Hepatocyte (in vitro differentiated cells): ENCODE measurements at regions not wholly inside any gene's neighbourhood (a gene's known extent, or its start where the extent isn't known, plus 50 kb on each side); places are given as distances from the start of the nearest gene placed in this dataset.

Experiments
- DNase-seq: peaks from one replicate; pipeline ENCODE4 v3.0.0-alpha.2; 2016; ENCODE audit warnings: low spot score
- H2AFZ ChIP-seq: fragments of 200-600 bp; sonication (generic); 2 replicates; pipeline ENCODE4 v1.6.0; 2016; ENCODE audit warnings: antibody characterized with exemption, mild to moderate bottlenecking
- H3K27ac ChIP-seq: fragments of 200-600 bp; sonication (generic); 2 replicates; pipeline ENCODE4 v1.5.1; 2016; ENCODE audit warnings: mild to moderate bottlenecking
- H3K27me3 ChIP-seq: fragments of 200-600 bp; sonication (generic); 2 replicates; pipeline ENCODE4 v1.6.1; 2016
- H3K36me3 ChIP-seq: fragments of 200-600 bp; sonication (generic); replicated peaks from 2 replicates; pipeline ENCODE4 v1.5.1; 2016; ENCODE audit warnings: low read depth; ENCODE audit not compliant: insufficient read depth
- H3K4me1 ChIP-seq: fragments of 200-600 bp; sonication (generic); 2 replicates; pipeline ENCODE4 v1.5.1; 2016; ENCODE audit warnings: mild to moderate bottlenecking, moderate library complexity; ENCODE audit not compliant: insufficient read depth
- H3K4me2 ChIP-seq: fragments of 200-600 bp; sonication (generic); 2 replicates; pipeline ENCODE4 v1.6.0; 2016
- H3K4me3 ChIP-seq: fragments of 200-600 bp; sonication (generic); 2 replicates; pipeline ENCODE4 v1.5.1; 2016; ENCODE audit warnings: mild to moderate bottlenecking
- H3K79me2 ChIP-seq: fragments of 200-600 bp; sonication (generic); 2 replicates; pipeline ENCODE4 v1.6.0; 2017; ENCODE audit warnings: mild to moderate bottlenecking
- H3K9me2 ChIP-seq: fragments of 200-600 bp; sonication (generic); replicated peaks from 2 replicates; pipeline ENCODE4 v1.6.0; 2017; ENCODE audit warnings: mild to moderate bottlenecking; ENCODE audit not compliant: insufficient read depth
- H3K9me3 ChIP-seq: fragments of 200-600 bp; sonication (generic); 2 replicates; pipeline ENCODE4 v1.5.1; 2016; ENCODE audit warnings: low read depth, mild to moderate bottlenecking
- H4K20me1 ChIP-seq: fragments of 200-600 bp; sonication (generic); 2 replicates; pipeline ENCODE4 v1.6.0; 2016; ENCODE audit warnings: mild to moderate bottlenecking; ENCODE audit not compliant: insufficient read depth, poor library complexity, severe bottlenecking
- CTCF ChIP-seq: fragments of 200-600 bp; sonication (generic); IDR thresholded peaks from 2 replicates; pipeline ENCODE4 v1.5.1; 2016; ENCODE audit warnings: antibody characterized with exemption, mild to moderate bottlenecking; ENCODE audit not compliant: poor library complexity
- EZH2 ChIP-seq: fragments of 200-600 bp; sonication (generic); IDR thresholded peaks from 2 replicates; pipeline ENCODE4 v1.6.1; 2016; ENCODE audit warnings: antibody characterized with exemption, mild to moderate bottlenecking, borderline replicate concordance
- EZH2phosphoT487 ChIP-seq: fragments of 200-600 bp; sonication (generic); IDR thresholded peaks from one replicate; pipeline ENCODE4 v1.6.1; 2018; ENCODE audit warnings: antibody characterized with exemption, mild to moderate bottlenecking, low read depth, moderate library complexity; ENCODE audit not compliant: unreplicated experiment, severe bottlenecking
- WGBS: methylation state at CpG from one replicate; pipeline ENCODE4 v1.1.6; 2016; ENCODE audit warnings: low lambda C conversion rate; ENCODE audit errors: missing lambda C conversion rate; 5-methylcytosine and 5-hydroxymethylcytosine counted together

GRCh38 chr17:53118948-53119347, 703.8 kb upstream of the KIF2B start:
- no peaks in the 10 kb centered on the region for H3K79me2 ChIP-seq
- H3K4me3 ChIP-seq: no peak overlapping the region
- TF ChIP-seq CTCF (no peak), EZH2 (no peak), EZH2phosphoT487 (no peak)
- H3K27me3 ChIP-seq: no peaks in the 10 kb centered on the region
- H3K9me3 ChIP-seq: no peaks in the 10 kb centered on the region
- no peaks in the 10 kb centered on the region for H3K36me3 ChIP-seq
- H3K9me2 ChIP-seq: no peaks in the 10 kb centered on the region
- no peaks in the 10 kb centered on the region for H3K4me1 ChIP-seq
- no peak overlapping the region for H2AFZ ChIP-seq
- no peak for DNase-seq
- no peaks in the 10 kb centered on the region for H4K20me1 ChIP-seq
- WGBS: 49% methylated on average over 2 of the region's 2 CpGs
- no peak overlapping the region for H3K4me2 ChIP-seq
- H3K27ac ChIP-seq: no peak overlapping the region

- Histone ChIP-seq H4K20me1 (no peaks in the 10 kb centered on the region), H3K9me2 (no peaks in the 10 kb centered on the region), H3K4me2 (no peak overlapping the region), H3K4me3 (no peak overlapping the region), H3K4me1 (no peaks in the 10 kb centered on the region), H3K27ac (no peak overlapping the region), H2AFZ (no peak overlapping the region), H3K9me3 (no peaks in the 10 kb centered on the region), H3K36me3 (no peaks in the 10 kb centered on the region), H3K27me3 (no peaks in the 10 kb centered on the region), H3K79me2 (no peaks in the 10 kb centered on the region)
- TF ChIP-seq CTCF (no peak), EZH2phosphoT487 (no peak), EZH2 (no peak)
- DNase-seq: no peak
Measured at GRCh38 chr17:53106886-53107285, 715.8 kb upstream of the KIF2B start.

GRCh38 chr17:53101706-53102105, 721.0 kb upstream of the KIF2B start:
- Histone ChIP-seq H3K36me3 (no peaks in the 10 kb centered on the region), H3K79me2 (no peaks in the 10 kb centered on the region), H3K9me2 (no peaks in the 10 kb centered on the region), H3K4me2 (no peak overlapping the region), H3K9me3 (no peaks in the 10 kb centered on the region), H3K27ac (no peak overlapping the region), H3K27me3 (no peaks in the 10 kb centered on the region), H3K4me1 (no peaks in the 10 kb centered on the region), H4K20me1 (no peaks in the 10 kb centered on the region), H2AFZ (no peak overlapping the region), H3K4me3 (no peak overlapping the region)
- no peak for DNase-seq
- TF ChIP-seq EZH2 (no peak), CTCF (no peak), EZH2phosphoT487 (no peak)
- 87% methylated on average over 2 of the region's 2 CpGs for WGBS

GRCh38 chr17:53100126-53100525, 722.6 kb upstream of the KIF2B start:
- H3K4me3 ChIP-seq: no peak overlapping the region
- no peaks in the 10 kb centered on the region for H4K20me1 ChIP-seq
- H3K4me2 ChIP-seq: no peak overlapping the region
- H3K27ac ChIP-seq: no peak overlapping the region
- H3K79me2 ChIP-seq: no peaks in the 10 kb centered on the region
- 97% methylated on average over 3 of the region's 3 CpGs for WGBS
- no peaks in the 10 kb centered on the region for H3K36me3 ChIP-seq
- no peaks in the 10 kb centered on the region for H3K4me1 ChIP-seq
- DNase-seq: no peak
- no peak for TF ChIP-seq EZH2
- TF ChIP-seq EZH2phosphoT487: no peak
- TF ChIP-seq CTCF: no peak
- H3K9me3 ChIP-seq: no peaks in the 10 kb centered on the region
- H2AFZ ChIP-seq: no peak overlapping the region
- H3K27me3 ChIP-seq: no peaks in the 10 kb centered on the region
- H3K9me2 ChIP-seq: no peaks in the 10 kb centered on the region
